ENCODE measurements at regions not wholly inside any gene's neighbourhood (a gene's known extent, or its start where the extent isn't known, plus 50 kb on each side); places are given as distances from the start of the nearest gene placed in this dataset.

GRCh38 chr5:145225529-145225928, 609.6 kb downstream of the PRELID2 start:
- no peak for TF ChIP-seq CTCF (conservative IDR thresholded peaks at IDR 0.05; ENCODE audit: low read length)
- TF ChIP-seq EZH2phosphoT487 (IDR thresholded peaks at IDR 0.05; ENCODE audit: borderline replicate concordance): no peak
